Stimulated activated CD8-positive, alpha-beta memory T cell treated with anti-CD3 and anti-CD28 coated beads, Interleukin-2, amount 100 ng/mL, for 48 hours (primary cell): ENCODE measurements at regions not wholly inside any gene's neighbourhood (a gene's known extent, or its start where the extent isn't known, plus 50 kb on each side); places are given as distances from the start of the nearest gene placed in this dataset.

Experiments
- DNase-seq, 2 donors: peaks; one replicate each; pipeline ENCODE4 v3.0.0-alpha.2; 2020; ENCODE audit warnings: low read depth in 2 of 2

DNA sequence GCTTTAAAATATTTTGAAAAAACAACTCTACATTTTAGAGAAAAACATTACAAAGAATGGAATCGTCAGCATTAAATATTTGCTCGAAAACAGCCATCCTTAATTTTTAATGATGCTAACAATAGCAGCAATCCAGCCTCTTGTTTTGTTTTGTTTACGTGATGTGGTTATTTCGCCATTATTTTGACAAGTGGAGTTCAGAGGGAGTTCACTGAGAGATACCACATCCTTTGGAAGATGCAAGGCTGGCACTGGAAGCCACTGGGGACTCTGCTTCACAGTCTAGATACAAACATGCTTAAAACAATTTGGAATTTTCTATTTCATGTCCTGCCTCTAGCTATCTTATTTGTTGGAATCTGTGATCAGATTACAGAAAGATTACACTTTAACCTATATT lies 556.3 kb downstream of the PCDH17 start:
- DNase-seq: no peak

DNA sequence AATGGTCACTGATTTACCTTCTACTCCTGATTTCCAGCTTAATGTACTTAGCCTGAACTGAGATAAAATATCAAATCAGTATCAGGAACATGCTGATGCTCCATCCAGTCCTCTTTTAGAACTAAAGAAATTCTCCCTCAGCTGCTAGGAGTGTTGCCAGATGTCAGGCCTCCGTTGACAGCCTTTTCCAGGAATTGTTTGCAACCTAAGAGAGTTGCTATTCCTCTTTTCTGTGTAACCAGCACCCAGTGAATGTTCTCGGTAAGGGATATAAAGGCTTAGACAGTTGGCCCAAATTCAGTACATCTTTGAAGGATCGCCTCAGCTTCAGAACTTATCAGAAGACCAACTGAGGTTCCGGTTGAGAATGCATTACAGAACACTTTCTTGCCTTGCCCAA lies 559.0 kb downstream of the PCDH17 start:
- DNase-seq: no peak

DNA sequence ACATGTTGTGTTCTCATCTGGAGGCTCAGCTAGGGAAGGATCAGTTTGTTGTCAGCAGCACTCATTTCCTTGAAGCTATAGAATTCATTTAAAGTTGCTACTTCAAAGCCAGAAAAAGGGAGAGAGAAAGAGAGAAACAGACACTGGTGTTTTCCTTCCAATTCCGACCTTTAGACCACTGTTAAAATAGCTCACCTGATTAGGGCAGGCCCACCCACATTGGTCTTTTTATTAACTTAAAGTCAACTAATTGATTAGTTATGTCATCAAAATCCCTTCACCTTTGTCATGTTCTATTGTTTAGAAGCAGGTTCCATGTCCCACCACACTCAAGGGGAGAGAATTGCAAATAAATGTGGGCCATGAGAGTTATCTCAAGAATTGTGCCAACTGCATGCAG lies 560.2 kb downstream of the PCDH17 start:
- no peak for DNase-seq

DNA sequence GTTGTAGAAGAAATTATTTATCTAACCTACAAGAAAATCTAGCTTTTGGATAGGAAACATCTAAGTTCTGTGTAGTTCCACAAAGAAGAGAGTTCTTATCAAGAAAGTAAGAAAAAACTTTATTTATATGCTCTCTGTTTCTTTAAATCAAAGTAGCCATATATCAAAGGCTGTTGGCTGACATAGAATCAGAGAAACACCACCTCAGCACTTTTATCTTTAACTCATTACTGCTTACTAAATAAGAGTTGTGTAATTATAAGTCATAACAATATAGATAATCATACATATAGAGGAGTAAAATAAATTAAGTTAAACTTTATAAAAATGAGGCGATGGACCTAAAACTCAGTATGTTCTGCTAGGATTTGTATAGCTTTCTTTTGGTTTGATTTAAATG lies 570.6 kb downstream of the PCDH17 start:
- no peak for DNase-seq

DNA sequence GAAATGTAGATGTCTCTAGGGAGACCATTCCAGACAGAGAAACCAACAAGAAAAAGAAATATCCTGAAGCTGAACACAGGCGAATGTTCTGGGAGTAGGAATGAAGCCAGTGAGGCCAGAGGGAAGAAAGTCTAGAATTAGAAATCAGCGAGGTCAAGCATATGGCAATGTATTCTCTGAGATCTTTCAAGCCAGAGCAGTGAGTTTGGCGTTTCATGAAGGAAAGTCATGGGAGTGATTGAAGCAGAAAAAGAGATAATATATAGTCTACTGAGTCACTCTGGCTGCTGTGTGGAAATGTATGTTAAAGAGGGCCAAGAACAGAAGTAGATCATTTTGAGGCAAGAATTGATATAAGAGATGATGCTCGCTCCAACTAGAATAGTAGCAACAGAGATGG lies 576.0 kb downstream of the PCDH17 start:
- DNase-seq: no peak

DNA sequence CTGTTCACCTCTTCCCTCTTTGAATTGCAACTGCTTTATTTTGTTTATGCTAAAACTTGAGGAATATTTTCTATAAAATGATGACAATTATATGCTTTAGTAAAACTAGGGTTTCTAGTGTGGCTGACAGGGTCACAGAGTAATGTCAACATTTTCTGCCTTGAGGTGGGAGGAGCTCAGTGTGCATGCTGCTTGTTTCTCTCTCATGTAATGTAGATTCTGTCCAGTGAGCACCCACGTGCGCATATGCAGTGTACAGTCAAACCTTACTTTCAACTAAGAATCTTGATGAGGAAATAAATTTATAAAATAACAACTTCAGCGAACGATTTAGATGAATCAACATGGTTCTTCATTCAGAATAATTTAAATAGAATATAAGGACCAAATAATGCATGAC lies 603.9 kb downstream of the PCDH17 start:
- no peak for DNase-seq

DNA sequence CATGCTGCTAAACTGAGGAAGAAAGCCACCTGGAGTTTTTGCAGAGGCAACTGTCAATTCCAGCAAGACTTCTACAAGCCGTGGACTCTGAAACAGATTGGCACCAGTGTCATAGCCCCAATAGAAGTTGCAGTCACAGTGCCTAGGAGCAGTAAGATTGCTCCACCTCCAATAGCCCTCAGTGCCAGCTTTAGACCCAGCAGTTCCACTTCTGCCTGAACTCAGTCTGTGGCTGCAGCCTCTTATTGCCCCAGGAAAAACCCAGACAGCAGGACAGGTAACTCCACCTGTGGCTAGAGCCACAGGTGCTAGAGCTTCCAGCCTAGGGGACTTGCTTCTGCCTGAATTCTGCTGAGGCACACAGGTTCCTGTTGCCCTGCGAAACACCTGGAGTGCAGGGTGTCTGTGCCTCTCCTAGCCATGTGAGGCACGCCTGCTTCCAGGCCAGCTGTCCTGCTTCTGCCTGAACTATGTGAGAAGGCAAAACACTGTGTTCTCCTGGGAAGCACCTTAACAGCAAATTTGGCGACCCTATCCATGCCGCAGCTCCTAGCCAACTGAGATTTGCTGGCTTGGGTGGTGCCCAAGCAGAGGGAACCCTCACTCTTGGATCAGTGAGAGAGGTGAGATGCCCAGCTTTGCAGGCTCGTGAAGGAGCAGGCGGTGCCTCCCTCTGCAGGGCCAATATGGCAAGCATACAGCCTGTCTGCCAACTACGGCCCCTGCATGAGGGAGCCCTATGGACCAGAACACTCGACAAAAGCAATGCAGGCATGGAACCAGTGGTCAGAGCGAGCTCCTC lies 607.6 kb downstream of the PCDH17 start:
- DNase-seq: no peak

DNA sequence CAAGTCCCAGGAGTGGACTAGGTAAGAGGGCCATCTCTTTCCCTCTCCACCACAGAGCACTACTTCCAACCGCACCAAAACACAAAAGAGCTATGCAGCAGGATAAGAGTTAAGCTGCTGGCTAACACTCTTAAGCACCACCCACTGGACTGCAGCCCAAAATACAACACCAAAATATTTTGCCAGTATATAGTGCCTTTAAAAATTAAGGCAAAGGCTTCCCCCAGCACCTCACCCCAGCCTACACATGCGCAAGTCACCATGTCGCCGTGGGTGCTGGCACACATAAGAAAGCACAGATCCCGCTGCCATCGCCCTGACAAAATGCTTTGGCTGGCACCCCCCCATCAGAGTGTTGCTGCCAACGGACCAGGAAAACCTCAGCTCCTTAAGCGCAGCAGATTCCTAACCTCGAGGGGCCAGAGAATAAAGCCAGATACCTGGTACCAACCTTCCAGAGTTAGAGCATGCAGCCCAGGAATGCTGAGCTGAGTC lies 608.3 kb downstream of the PCDH17 start:
- no peak for DNase-seq

DNA sequence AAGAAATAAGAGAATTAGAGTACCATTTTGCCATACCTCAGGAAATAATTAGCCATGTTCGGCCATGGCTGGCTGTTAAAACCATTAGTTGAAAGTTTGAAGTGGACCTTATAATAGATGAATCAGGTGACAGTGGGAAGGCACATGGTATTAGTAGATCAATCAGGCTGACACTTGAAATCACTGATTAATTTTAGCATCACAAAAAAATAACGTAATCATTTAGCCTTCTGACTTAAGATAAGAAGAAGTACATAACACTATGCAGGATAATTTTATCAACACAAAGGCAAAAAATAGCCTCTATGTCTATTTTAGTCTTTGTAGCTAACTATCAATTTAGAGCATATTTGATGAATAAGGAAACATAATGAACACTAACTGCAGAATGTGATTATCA lies 615.5 kb downstream of the PCDH17 start:
- no peak for DNase-seq

DNA sequence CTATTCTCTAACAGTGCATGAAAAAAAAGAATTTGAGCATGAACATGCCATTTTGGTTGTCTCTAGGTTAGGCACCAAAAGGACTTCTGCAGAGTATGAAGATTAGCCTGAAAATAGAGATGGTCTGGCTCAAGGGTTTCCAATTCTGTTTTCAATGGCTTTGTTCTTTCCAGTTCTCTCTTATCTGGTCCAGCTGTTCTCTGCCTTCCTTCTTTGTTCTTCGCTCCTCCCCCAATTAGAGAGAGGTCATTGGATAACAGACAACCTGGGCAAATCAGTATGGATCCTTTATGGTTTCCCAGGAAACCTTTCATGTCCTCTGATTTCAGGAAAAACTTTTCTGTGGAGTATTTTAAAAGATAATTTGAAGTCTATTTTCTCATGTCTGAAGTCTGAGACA lies 623.4 kb downstream of the PCDH17 start:
- DNase-seq: no peak

DNA sequence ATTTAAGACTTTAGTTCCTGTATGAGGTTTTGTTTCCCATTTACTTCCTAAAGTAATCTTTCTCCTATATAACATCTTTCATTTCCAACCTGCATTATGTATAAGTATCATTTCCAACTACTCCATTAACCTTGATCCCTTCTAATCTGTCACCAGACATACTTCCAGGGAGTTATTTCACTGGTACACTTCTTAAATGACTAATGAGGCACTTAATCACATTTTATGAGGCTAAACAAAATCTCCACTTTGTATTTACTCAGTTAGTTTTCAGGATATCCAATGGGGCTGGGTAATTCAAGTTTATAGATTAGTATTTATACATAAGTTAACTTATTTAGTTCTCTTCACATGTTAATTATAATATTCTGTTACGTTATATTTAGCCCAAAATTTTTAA lies 634.7 kb downstream of the PCDH17 start:
- DNase-seq: no peak

DNA sequence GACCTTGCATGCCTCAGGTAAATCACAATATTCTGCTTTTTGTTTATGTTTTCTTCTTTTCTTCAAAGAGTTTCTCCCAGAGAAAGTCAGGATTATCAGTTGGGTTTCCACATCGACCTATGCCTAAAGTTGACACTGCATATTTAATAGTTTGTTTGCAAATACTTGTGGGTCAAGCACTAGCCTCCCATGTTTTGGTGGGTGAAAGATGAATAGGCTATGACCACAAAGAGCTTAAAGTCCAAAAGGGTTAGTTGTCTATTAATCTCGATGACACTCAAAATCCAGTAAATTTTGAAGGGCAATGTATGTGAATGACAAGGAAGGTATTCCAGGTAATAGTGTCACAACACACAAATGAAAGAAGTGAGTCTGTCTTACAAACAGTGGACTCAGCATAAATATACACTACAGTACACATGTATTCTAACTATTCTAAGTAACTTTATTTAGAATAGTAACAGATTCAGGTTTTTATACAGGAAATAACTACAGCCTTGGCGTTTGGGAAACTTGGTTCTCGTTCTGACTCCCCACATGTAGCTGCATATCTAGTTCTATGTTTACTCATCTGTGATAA lies 667.1 kb downstream of the PCDH17 start:
- no peak for DNase-seq

DNA sequence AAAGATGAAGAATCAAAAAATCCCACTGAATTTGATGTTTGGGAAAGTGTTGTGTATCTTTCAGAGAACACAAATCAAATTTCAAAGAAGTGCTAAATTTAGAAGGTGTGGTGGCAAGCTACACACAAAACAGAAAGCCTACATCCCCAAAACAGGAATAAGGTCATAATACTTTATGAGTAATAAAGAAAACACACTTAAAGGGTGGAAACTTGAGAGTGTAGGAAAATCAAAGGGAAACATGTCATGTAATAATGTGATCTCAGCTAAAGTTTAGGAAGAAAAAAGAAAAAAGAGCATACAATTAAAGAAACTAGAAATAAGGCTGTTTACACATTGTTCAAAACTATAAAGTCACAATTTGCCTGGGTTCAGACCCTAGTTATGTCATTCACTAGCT lies 668.7 kb downstream of the PCDH17 start:
- DNase-seq: no peak

DNA sequence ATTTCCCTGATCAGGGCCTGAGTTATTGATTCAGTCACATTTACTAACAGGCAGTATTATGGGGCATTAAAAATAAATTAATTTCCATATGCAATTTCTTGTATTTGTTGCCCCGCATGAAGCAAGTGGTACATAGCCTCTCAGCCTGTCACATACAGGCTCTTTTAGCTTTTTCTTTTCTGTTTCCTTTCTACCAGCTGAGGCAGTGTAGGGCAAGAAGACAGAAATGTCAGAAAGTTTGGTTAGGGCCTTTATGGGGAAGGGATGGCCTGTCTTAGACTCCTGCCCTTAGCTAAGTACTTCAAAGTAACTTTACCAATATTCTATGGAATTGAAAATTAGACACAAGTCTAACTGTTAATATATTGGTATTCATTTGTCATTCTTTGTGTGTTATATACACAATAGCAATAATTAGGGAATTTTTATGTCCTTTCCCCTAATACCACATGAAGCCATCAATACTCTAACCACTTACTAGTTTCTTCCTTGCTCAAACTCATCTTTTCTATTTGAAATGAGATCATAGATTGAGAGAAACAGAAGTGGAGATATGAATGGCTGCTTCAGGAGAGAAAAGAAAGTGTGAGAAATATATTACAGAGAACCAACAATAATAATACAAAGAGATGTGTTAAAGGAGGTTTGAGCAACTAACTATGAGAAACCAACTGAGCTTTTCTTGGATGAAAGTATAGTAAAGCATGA lies 669.6 kb downstream of the PCDH17 start:
- DNase-seq: no peak

DNA sequence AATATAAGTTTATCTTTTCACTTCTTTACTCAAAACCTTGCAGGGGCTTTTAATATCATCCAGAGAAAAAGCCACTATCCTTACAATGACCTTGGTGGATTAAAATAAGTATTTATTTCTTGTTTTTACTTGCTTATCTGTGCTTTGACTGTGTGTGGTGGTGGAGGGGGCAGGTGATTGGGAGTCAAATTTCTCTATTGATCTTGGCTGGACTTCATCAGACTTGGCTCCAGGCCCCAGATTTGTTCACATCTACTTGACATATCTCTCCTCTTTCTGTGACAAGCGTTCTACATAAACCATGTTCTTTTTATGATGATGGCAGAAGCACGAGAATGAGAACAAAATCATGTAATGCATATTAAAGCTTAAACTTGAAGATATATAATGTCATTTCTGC lies 670.8 kb downstream of the PCDH17 start:
- DNase-seq: no peak

DNA sequence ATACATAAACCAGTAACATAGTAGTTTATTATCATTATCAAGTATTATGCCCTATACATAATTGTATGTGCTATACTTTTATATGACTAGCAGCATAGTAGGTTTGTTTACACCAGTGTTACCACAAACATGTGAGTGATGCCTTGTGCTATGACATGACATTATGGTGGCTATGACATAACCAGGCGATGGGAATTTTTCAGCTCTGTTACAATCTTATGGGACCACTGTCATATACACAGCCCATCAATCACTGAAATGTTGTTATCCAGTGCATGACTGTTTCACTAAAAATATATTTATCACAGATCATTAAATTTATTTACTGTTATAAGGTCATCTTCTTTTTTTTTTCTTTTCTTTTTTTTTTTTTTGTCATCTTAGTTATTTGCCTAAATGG lies 674.5 kb downstream of the PCDH17 start:
- no peak for DNase-seq

DNA sequence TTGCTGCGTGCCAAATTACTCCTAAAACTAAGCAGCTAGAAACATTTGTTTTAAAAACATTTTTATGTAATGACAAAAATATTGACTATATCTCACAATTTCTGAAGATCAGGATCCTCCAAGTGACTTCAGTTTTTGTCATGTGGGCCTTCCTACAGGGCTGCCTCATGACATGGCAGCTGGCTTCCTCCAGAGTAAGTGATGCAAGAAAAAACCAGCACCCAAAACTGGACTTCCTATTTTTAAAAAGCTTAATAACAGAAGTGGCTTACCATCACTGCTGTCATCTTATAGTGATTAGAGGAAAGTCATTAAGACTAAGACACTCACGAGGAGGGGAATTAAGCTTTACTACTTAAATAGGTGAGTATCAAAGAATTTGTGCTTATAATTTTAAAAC lies 681.7 kb downstream of the PCDH17 start:
- DNase-seq: no peak

DNA sequence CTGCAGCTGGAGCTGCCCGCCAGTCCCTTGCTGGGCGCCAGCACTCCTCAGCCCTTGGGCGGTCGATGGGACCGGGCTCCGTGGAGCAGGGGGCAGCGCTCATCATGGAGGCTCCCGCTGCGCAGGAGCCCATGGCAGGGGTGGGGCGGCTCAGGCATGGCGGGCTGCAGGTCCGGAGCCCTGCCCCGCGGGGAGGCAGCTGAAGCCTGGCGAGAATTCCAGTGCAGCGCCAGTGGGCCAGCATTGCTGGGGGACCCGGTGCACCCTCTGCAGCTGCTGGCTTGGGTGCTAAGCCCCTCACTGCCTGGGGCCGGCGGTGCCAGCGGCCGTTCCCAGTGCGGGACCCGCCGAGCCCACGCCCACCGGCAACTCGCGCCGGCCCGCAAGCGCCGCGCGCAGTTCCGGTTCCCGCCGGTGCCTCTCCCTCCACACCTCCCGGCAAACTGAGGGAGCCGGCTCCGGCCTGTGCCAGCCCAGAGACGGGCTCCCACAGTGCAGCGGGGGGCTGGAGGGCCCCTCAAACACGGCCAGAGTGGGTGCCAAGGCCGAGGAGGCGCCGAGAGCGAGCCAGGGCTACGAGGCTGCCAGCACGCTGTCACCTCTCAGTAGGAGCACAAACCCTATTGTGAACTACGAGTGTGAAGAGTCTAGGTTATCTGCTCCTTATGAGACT lies 687.1 kb downstream of the PCDH17 start:
- no peak for DNase-seq

DNA sequence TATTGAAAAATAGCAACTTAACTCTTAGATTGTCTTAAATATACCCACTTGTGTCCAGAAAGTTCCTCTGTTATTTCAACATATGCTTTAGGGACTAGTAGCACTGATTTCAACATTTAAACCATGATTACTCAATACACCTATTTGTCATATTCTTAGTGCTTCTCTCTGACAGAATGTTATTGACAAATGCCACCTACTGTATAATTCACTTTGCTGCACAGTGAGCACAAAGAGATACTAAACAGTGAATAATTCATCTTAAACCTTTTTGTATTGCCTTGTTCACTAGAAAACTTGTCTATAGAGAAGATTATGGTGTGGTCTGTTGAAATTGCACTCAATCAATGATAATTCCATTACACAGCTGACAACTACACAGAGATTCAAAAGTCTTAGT lies 692.6 kb downstream of the PCDH17 start:
- DNase-seq: no peak

DNA sequence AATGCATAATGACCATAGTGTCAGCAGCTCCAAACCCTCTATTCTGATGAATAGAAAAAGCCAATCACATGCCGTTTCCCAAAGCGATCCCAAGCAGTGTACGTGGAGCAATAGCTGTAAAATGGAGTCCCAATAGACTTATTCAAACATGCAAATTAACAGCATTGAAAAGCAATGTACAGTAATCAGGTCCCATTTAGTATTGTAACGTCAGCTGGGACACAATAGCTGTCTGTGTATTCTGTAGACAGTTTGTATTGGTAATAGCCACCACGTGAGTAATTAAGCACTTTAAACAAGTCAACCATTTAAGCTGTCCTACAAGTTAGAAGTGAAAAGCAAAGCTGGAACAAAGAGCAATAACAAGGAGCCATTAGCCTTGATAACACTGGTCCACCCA lies 698.2 kb downstream of the PCDH17 start:
- DNase-seq: no peak

DNA sequence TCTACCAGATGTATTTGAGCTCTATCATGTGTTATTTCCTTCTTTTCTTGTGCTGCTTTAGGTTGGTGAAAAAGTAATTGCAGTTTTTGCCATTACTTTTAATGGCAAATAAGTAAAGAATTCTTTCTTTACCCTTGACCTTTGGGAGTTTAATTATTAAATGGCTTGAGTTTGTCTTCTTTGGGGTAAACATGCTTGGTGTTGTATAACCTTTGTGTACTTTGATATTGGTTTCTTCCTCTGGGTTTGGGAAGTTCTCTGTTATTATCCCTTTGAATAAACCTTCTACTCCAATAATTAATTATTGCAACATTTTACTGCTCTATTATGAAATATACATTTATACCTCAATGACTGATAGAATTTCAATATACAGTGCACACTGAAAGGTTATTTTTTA lies 709.4 kb downstream of the PCDH17 start:
- DNase-seq: no peak

DNA sequence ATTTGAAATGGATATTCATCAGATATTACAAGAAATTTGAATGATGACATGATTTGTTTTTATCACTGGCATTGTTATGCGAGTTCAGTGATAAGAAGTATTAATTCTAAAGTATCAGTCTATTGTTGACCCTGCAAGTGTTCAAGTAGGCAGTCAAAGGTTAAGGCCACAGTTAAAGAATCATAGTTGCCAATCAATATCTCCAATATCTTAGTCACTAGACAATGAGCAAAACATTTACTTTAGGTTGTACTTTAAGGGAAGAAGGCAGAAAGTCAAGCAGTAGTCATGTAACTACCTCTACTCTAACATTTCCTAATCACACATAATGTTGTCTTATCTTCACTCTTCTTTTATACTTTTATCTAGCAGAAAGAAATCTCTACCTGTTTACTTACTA lies 709.8 kb downstream of the PCDH17 start:
- no peak for DNase-seq

DNA sequence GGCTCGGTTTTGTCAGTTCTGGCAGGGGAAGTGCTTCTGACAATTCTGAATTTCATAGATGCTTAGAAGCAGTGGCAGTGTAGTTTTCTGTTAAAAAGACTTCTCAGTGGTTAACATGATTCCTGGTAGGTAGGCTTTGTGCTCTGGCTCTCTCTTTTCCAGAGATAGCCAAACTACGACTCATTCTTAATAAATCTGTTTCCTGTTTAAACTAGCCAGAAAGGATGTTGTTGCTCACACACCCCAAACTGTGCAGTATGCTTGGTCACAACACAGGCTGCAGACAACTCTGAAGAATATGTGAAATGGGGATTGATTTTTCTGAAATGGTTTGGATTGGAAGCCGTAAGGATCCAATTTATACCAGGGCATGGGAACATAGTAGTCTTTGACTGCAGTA lies 711.5 kb downstream of the PCDH17 start:
- DNase-seq: no peak
